HS-27A (cell line): ENCODE measurements at regions not wholly inside any gene's neighbourhood (a gene's known extent, or its start where the extent isn't known, plus 50 kb on each side); places are given as distances from the start of the nearest gene placed in this dataset.
"Not testable (repeated sequence)": the region's sequence is repeated elsewhere in the genome, so short reads cannot be mapped to it uniquely, and the experiment has no call there.

Experiments used
- DNase-seq: peaks from one replicate; pipeline ENCODE4 v3.0.0-alpha.2; 2012; ENCODE audit warnings: low read depth, missing footprints

DNA sequence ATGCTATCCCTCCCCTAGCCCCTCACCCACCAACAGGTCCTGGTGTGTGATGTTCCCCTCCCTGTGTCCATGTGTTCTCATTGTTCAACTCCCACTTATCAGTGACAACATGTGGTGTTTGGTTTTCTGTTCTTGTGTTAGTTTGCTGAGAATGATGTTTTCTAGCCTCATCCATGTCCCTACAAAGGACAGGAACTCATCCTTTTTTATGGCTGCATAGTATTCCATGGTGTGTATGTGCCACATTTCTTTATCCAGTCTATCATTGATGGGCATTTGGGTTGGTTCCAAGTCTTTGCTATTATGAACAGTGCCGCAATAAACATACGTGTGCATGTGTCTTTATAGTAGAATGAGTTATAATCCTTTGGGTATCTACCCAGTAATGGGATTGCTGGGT is 120.4 kb upstream of the PODXL start:
- not testable (repeated sequence) for DNase-seq

DNA sequence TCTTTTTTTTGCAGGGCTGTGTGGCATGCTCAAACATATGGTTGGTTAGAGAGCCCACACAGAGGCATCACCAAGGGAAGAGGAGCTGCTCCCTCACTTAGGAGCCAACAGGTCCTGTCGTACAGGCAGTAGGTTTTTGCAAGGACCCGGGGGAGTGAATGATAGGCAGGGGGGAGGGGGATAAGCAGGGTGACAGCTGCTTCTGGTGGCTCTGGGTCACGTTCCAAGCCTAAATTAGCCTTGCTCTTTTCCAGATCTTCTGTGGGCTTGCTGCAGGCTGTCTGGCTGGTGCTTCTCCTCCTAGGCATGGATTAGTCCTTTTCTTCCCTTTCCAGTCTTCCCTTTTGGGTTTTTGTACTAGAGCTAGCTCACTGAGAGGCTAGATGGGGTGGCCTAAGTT is 117.7 kb upstream of the PODXL start:
- DNase-seq, result no peak

- no peak for DNase-seq
Measured at GRCh38 chr7:131673576-131673975, 117.1 kb upstream of the PODXL start.

GRCh38 chr7:131670406-131670805 is 114.0 kb upstream of the PODXL start:
- DNase-seq, result no peak

GRCh38 chr7:131667699-131668098 is 111.3 kb upstream of the PODXL start:
- DNase-seq, result no peak

DNA sequence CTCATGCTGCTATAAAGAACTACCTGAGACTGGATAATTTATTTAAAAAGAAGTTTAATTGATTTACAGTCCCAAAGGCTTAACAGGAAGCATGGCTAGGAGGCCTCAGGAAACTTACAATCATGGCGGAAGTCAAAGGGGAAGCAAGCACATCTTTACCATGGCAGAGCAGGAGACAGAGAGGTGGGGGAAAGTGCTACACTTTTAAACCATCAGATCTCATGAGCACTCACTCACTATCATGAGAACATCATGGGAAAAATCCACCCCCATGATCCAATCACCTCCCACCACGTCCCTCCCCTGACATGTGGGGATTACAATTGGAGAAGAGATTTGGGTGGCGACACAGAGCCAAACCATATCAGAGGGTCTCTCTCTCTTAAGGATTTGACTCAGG is 108.6 kb upstream of the PODXL start:
- DNase-seq, result no peak

- DNase-seq, result no peak
Measured at GRCh38 chr7:131664570-131664969, 108.1 kb upstream of the PODXL start.

DNA sequence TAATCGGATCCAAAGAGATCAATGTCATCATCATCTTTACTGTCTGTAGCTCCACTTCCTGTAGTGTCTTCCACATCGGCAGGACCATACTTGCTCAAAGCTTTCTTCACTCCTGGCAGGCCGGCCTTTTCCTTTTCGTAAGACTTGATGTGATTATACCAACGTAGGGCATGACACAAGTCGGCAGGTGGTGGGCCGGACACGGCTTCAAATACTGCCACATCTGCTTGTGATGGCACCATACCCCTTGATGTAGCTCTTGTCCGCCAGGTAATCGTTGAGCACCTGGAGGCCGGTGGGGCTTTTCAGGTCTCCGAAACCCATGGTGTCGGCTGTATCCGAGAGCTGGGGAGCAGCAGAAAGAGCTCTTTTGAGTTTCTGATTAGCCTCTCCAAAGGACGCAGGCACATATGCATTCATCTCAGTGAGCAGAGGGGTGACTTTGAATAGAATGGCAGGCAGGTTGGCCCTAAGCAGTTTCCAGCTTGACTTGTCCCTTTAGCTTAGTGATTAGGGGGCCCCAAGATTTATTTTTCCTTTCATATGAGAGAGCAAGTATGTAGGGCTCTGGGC is 106.0 kb upstream of the PODXL start:
- not testable (repeated sequence) for DNase-seq

DNA sequence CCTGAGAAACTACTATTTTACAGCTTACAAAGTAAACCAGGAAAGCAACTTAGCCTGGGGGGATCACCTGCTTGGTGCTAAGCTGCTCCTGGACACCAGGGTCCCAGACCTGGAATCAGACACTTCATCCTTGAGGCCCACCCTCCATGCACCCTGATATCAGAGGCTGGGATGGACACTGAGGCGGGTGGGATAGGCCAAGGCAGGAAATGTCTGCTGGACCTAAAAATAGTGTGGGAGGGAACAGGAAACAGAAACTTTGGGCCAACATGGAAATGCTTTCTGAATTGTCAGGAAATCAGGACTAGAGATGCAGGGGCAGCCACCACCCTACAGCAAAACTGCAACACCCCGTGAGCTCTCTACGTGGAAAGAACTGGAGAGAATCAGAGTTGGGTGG is 101.5 kb upstream of the PODXL start:
- no peak for DNase-seq

GRCh38 chr7:131656980-131657723 is 100.7 kb upstream of the PODXL start:
- no peak for DNase-seq

GRCh38 chr7:131655866-131656265 is 99.4 kb upstream of the PODXL start:
- DNase-seq, result no peak

DNA sequence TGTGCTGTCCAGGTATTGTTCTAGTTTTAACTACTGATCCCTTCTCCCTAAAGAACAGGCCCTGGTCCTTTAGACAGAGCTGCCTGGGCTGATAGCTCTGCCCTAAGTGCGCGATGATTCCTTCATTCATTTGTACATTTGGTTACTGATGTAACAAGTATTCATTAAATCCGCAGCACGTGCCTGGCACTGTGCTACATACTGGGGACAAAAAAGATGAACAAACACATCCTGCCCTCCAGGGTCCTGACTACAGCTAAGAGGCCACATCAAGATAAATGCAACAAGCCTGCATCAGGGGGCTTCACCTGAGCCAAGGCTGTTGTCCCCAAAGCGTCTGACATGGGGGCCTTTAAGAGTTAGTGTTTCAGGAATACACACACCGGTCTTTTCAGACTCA is 99.0 kb upstream of the PODXL start:
- DNase-seq, result no peak

DNA sequence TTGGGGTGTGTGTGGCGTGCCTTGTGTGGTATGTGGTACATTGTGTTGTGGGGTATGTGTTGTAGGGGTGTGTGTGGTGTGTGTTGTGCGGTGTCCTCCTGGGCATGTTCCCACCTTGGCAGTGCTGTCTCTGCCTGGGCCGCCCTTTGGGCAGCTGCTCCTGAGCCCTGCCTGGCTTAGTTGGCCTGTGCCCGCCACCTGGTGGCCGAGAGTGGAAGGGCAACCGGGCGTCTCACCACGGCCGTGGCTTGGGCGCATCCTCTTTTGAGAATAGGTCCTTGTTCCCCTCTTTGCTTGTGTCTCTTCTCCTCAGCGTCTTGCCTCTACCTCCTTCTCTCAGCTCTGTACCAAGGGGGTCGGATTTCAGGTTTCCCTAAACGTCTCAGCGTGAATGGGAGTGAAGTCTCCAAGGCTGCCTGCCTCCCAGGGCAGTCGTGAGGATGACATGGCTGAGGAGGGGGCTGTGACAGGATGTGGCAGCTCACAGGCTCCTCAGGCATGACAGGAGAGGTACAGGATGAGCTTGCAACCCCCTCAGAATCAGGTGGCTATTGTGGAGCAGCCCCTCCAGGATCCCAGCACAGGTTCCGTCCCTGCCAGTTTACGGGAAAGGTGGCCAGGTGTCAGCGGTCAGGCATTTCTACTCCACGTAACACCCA is 98.4 kb upstream of the PODXL start:
- no peak for DNase-seq

DNA sequence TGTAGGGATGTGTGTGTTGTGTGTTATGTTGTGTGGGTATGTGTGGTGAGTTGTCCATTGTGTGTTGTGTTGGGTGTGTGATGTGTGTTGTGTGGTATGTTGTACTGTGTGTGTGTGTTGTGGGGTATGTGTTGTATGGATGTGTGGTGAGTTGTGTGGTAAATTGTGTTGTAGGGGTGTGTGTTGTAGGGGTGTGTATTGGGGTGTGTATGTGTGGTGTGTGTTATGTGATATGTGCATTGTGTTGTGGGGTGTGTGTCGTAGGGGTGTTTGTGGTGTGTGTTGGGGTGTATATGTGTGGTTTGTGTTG is 97.8 kb upstream of the PODXL start:
- DNase-seq, result no peak

DNA sequence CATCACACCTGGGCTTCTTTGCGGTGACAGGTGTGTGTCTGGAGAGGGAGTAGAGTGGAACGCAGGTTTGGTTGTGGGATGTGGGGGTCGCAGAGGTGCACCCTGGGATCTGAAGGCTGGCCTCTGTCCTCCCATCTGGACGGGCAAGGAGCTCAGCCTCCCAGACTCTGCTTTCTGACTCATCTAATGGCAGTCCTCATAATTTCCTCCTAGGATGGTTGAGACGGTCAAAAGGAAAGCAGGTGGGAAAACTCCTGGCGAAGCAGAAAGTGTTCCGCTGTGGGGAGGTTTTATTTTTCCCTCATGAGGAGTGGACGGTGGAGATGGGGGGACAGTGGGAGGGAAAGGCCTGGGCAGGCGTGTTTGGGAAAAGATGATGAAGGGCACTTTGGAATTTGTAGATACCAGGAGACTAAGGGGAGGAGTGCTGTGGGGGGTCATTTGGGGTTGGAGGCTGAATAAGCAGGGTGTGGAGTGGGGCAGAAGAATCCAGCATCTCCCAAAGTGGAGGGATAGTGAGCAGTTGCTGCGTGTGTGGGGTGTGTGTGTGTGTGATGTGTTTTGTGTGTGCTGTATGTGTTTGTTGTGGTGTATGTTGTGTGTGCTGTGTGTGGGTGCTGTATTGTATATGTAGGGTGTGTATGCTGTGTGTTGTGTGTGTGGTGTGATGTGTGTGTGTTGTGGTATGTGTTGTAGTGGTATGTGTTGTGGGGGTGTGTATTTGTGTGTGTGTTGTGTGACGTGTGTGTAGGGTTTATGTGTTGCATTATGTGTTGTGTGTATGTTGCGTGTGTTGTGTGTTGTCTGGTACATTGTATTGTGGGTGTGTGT is 97.2 kb upstream of the PODXL start:
- no peak for DNase-seq

DNA sequence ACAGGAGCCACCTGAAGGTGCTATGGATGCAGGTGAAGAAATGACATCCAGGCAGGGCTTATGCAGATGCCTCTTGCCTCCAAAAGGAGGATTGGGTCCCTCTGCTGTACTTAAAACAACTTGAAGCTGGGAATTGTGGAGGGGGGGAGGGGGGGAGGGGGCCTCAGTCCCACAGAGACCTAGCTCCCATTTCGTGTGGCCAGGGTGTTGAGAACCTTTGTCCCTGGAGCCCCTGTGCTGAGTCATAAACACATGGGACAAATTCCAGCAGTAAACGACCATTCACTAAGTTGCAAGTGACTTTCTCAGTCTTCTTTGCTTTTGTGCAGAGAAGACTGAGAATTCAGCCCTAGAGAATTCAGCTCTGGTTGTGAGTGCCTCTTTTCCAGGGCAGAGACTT is 96.5 kb upstream of the PODXL start:
- no peak for DNase-seq

DNA sequence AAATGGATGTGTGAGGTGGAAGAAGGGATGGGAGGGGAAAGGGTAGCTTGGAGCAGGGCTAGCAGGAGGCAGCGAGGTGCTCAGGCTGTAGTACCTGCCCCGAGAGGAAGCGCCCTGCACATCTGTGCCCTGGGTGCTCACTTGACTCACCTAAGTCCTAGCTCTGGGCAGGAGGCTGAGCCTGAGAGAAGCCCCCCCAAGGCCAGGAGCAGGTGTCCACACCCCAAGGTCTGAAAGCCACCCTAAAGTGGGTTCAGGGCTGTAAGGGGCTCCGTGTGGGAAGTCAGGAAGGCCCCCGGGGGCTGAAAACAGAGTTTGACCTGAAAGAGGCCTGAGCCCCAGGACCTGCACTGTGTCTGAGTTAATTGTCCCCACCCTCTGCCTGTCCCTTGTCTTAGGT is 95.8 kb upstream of the PODXL start:
- no peak for DNase-seq

DNA sequence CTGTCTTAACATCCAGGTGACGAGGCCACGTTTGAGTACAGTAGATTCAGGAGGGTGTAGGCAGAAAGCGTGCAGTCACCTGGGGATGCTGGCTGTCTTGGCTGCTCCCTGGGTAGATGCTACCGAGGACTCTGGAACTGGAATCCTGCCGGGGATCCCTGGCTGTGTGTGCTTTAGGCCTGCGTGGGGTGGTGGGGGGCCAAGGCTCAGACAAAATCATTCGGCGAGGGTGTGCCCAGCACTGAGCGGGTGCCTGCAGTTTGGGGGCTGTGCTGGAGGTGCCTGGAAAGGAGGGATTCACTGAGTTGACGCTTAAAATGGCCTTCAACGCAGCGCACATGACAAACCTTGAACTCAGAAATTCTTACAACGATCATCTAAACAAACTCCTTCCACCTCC is 93.5 kb upstream of the PODXL start:
- DNase-seq, result no peak

DNA sequence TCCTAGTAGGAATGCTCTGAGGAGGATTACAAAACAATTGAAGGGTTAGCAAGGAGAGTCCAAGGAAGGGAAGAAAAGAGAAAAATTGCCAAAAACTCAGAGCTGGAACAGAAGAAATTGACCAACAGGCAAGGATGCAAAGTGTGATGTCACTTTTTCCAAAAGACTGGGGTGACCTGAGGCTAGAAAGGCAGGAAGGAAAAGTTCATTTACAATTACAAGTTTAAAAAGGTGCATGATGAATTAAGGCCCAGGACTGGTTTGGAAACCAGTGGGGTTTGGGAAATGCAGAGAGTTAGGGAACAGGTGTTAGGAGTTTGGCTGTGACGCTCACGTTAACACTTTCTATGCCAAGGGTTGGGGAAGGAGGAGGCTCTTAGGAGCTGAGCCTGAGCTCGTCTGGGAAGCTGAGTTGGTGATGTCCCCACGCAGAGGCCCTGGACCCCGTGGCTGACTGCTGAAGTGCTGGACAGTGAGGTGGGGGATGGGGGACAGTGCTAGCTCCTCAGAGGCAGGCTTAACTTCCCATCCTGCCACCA is 92.6 kb upstream of the PODXL start:
- DNase-seq, result no peak

DNA sequence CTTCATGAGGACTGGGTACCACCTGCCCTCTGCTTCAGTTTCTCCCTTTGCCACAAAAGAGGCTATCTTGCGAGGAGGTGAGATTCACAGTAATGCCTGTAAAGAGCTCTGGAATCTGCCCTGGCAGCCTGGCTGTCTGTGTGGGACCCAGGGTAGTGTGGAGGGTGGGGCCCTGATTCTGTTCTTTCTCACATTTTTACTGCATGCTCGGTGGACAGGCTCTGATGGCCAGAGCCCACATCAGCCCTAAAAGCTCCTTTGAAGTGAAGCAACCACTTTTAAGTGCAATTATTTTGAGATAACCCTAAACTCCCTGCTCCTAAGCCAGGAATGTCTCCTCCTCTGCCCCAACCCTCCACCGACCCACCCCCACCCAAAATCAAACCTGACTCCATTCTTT is 92.1 kb upstream of the PODXL start:
- DNase-seq, result no peak

DNA sequence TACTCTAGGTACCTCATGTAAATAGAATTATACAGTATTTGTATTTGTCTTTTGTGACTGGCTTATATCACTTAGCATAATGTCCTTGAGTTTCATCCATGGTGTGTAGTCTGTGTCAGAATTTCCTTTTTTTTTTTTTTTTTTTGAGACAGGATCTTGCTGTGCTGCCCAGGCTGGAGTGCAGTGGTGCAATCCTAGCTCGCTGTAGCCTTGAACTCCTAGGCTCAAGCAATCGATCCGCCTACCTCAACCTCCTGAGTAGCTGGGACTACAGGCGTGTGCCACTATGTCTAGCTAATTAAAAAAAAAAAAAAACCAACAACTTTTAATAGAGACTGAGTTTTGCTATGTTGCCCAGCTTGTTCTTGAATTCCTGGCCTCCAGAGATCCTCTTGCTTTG is 89.8 kb upstream of the PODXL start:
- DNase-seq, result no peak

DNA sequence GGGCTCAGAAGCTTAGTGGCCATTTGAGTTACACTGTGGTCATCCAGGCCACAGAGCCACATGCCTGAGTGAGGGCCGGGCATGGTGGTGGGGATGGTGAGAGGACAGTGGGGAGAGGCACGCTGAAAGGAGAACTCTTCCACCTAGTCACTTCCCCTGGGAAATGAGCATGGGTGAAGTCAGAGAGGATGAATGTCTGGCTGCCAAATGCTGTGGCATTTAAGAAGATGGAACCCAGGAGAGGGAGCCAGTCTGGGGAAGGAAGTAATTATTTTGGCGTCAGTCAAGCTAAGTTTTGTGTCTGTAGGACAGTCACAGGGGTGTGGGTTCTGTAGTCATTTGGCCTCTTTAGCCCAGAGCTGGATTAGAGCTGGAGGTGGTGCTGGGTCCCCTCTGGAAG is 86.0 kb upstream of the PODXL start:
- no peak for DNase-seq

- DNase-seq, result no peak
Measured at GRCh38 chr7:131640686-131641085, 84.3 kb upstream of the PODXL start.
